K562 (cell line): ENCODE measurements at regions not wholly inside any gene's neighbourhood (a gene's known extent, or its start where the extent isn't known, plus 50 kb on each side); places are given as distances from the start of the nearest gene placed in this dataset.

ENCODE experiments used
- ATAC-seq: fragments of 200-7000 bp; cut with Tn5 transposase; 3 replicates; pipeline ENCODE4 v1.9.1; 2020; ENCODE audit warnings: moderate library complexity
- BruUV-seq: library from RNA; stranded (reverse); fragments of 400-500 nt; replicated peaks from 2 replicates; lab custom pipeline; 2021; lab: Mats Ljungman, UMichigan
- CTCF ChIA-PET: fragments of 300-600 bp; formaldehyde crosslinking; extraction: SDS; loops from one replicate; lab custom pipeline; 2021; ENCODE audit warnings: low intra/inter-chr PET ratio; lab: Yijun Ruan, JAX
- POLR2A ChIA-PET: fragments of 300-600, 350-650 bp; sonication (Branson Sonifier 250); formaldehyde crosslinking; extraction: SDS; loops from one replicate; lab custom pipeline; 2021; ENCODE audit warnings: antibody characterized with exemption, inconsistent platforms; lab: Yijun Ruan, JAX
- DNase-seq, 4 experiments: peaks; one replicate each; pipeline versions ENCODE4 v3.0.0 to v3.0.0-alpha.2; 2011 to 2018; ENCODE audit warnings: low spot score in 3 of 4, mixed read lengths in 3 of 4; ENCODE audit errors: extremely low read depth in 1 of 4
- FAIRE-seq: peaks from 2 replicates; lab custom pipeline; 2011; peaks lifted over from hg19 to GRCh38; lab: Jason Lieb, UNC
- H2AFZ ChIP-seq: 2 replicates; pipeline ENCODE4 v1.6.0; 2011; ENCODE audit warnings: low read depth, low read length, control low read depth, inconsistent platforms
- H3K27ac ChIP-seq: fragments of 200-600 bp; 3 replicates; pipeline ENCODE4 v1.8.0; 2011; ENCODE audit warnings: low read depth, mild to moderate bottlenecking, control low read depth, inconsistent platforms, low read length, moderate library complexity, mixed read lengths; ENCODE audit errors: extremely low read depth
- H3K27me3 ChIP-seq, 2 experiments: fragments of 300-600 bp in 1 of 2; 2 replicates in 1 of 2; 3 replicates in 1 of 2; pipeline versions ENCODE4 v1.6.0 to v1.8.0; 2011; ENCODE audit warnings: inconsistent platforms in 2 of 2, low read length in 2 of 2, mild to moderate bottlenecking in 1 of 2, mixed read lengths in 1 of 2, moderate library complexity in 1 of 2; ENCODE audit not compliant: control insufficient read depth in 2 of 2, insufficient read depth in 2 of 2
- H3K36me3 ChIP-seq: fragments of 300-600 bp; 3 replicates; pipeline ENCODE4 v1.8.0; 2011; ENCODE audit warnings: mild to moderate bottlenecking, low read length, inconsistent platforms; ENCODE audit not compliant: control insufficient read depth, insufficient read depth
- H3K4me1 ChIP-seq, 2 experiments: fragments of 200-600 bp in 1 of 2; replicated peaks in 1 of 2; 2 replicates in 1 of 2; 3 replicates in 1 of 2; pipeline versions ENCODE4 v1.5.1 to v1.8.0; 2011; ENCODE audit warnings: inconsistent platforms in 2 of 2, low read length in 2 of 2, mild to moderate bottlenecking in 1 of 2, mixed read lengths in 1 of 2, moderate library complexity in 1 of 2; ENCODE audit not compliant: control insufficient read depth in 2 of 2, insufficient read depth in 2 of 2
- H3K4me2 ChIP-seq: 2 replicates; pipeline ENCODE4 v1.6.1; 2011; ENCODE audit warnings: low read length, control low read depth, inconsistent platforms, mixed read lengths; ENCODE audit not compliant: insufficient read depth
- H3K4me3 ChIP-seq: fragments of 200-600 bp; sonication (generic), shearing (Covaris generic); 2 replicates; pipeline ENCODE4 v1.5.1; 2016; ENCODE audit warnings: control low read depth, inconsistent platforms
- H3K79me2 ChIP-seq: fragments of 200-600 bp; 3 replicates; pipeline ENCODE4 v1.8.0; 2011; ENCODE audit warnings: low read length, inconsistent platforms; ENCODE audit not compliant: control insufficient read depth, insufficient read depth
- H3K9ac ChIP-seq, 2 experiments: 2 replicates each; pipeline versions ENCODE4 v1.6.0 to v1.6.1; 2011; ENCODE audit warnings: low read depth in 2 of 2, low read length in 2 of 2, control low read depth in 1 of 2, inconsistent platforms in 1 of 2, mild to moderate bottlenecking in 1 of 2, mixed read lengths in 1 of 2; ENCODE audit not compliant: insufficient read depth in 1 of 2
- H3K9me1 ChIP-seq: one replicate; pipeline ENCODE4 v1.6.0; 2011; ENCODE audit warnings: inconsistent platforms, mild to moderate bottlenecking, low read length, moderate library complexity; ENCODE audit not compliant: control insufficient read depth, insufficient read depth
- H3K9me3 ChIP-seq: replicated peaks from 2 replicates; pipeline ENCODE4 v1.5.1; 2011; ENCODE audit warnings: low read depth, low read length, inconsistent platforms; ENCODE audit not compliant: control insufficient read depth, insufficient read depth
- H4K20me1 ChIP-seq: replicated peaks from 2 replicates; pipeline ENCODE4 v1.6.1; 2011; ENCODE audit warnings: low read length, inconsistent platforms, mixed read lengths; ENCODE audit not compliant: control insufficient read depth, insufficient read depth
- ARHGAP35 ChIP-seq: fragments of 450-650 bp; IDR thresholded peaks from 2 replicates; pipeline ENCODE4 v1.6.1; 2018; ENCODE audit not compliant: partially characterized antibody
- ARID2 ChIP-seq: fragments of 450-650 bp; IDR thresholded peaks from 2 replicates; pipeline ENCODE4 v1.6.1; 2017; ENCODE audit warnings: antibody characterized with exemption, mild to moderate bottlenecking
- CBX2 ChIP-seq: fragments of 200-600 bp; sonication (generic); IDR thresholded peaks from one replicate; pipeline ENCODE4 v1.6.1; 2012; ENCODE audit warnings: mild to moderate bottlenecking, low read length, inconsistent platforms; ENCODE audit not compliant: insufficient read depth, poor library complexity, severe bottlenecking
- CSDE1 ChIP-seq, 2 experiments: fragments of 450-650 bp; IDR thresholded peaks; 2 replicates each; pipeline ENCODE4 v1.6.1; 2016; ENCODE audit warnings: mild to moderate bottlenecking in 1 of 2
- CTCFL ChIP-seq: IDR thresholded peaks from 2 replicates; pipeline ENCODE4 v1.6.1; 2011; ENCODE audit warnings: borderline replicate concordance, low read depth, mild to moderate bottlenecking, moderate library complexity, low read length; ENCODE audit not compliant: insufficient read depth, poor library complexity, severe bottlenecking
- DIDO1 ChIP-seq: fragments of 450-650 bp; IDR thresholded peaks from 2 replicates; pipeline ENCODE4 v1.6.1; 2016; ENCODE audit warnings: low read depth, missing biosample characterization, missing genetic modification characterization
- KDM5B ChIP-seq: fragments of 200-600 bp; sonication (generic); IDR thresholded peaks from 2 replicates; pipeline ENCODE4 v1.6.1; 2012; ENCODE audit warnings: low read depth, mild to moderate bottlenecking, moderate library complexity, low read length, control low read depth, inconsistent platforms; ENCODE audit not compliant: insufficient replicate concordance
- MXD1 ChIP-seq: fragments of 250-450 bp; sonication (Bioruptor Pico); IDR thresholded peaks from 2 replicates; pipeline ENCODE4 v1.8.0; 2021; ENCODE audit warnings: borderline replicate concordance, mild to moderate bottlenecking, moderate library complexity; ENCODE audit not compliant: poor library complexity, severe bottlenecking
- MXI1 ChIP-seq: IDR thresholded peaks from 2 replicates; pipeline ENCODE4 v1.6.1; 2011; ENCODE audit warnings: low read depth, mild to moderate bottlenecking, improper control_type of control experiment, low read length
- NR3C1 ChIP-seq: sonication (generic); formaldehyde crosslinking; IDR thresholded peaks from 2 replicates; pipeline ENCODE4 v1.8.1; 2022; ENCODE audit warnings: missing genetic modification reagents
- PHB2 ChIP-seq: fragments of 450-650 bp; IDR thresholded peaks from 2 replicates; pipeline ENCODE4 v1.6.1; 2017; ENCODE audit warnings: low read depth
- TAL1 ChIP-seq: fragments of 450-650 bp; IDR thresholded peaks from 2 replicates; pipeline ENCODE4 v1.6.1; 2016; ENCODE audit warnings: mild to moderate bottlenecking
- ZBTB34 ChIP-seq: fragments of 250-450 bp; sonication (Bioruptor Pico); IDR thresholded peaks from 2 replicates; pipeline ENCODE4 v1.8.0; 2021; ENCODE audit warnings: mild to moderate bottlenecking, moderate library complexity
- ZEB2 ChIP-seq: fragments of 450-650 bp; IDR thresholded peaks from 2 replicates; pipeline ENCODE4 v1.6.1; 2016
- ZNF766 ChIP-seq: fragments of 200-800 bp; sonication (Bioruptor generic); conservative IDR thresholded peaks from 2 replicates; pipeline ENCODE4 v1.6.1; 2016; ENCODE audit warnings: missing genetic modification characterization, missing compliant biosample characterization
- WGBS: fragments of 100-300 bp; shearing (Covaris generic); methylation state at CpG from one replicate; pipeline ENCODE4 v1.1.6; 2016; ENCODE audit warnings: low coverage, mixed read lengths; ENCODE audit not compliant: insufficient coverage; ENCODE audit errors: missing lambda C conversion rate; 5-methylcytosine and 5-hydroxymethylcytosine counted together
- in situ Hi-C: fragments of 300-500 bp; cut with MboI; formaldehyde crosslinking; loops from 4 replicates; pipeline ENCODE4 v1.15.0; 2018; ENCODE audit warnings: inconsistent platforms, mixed read lengths
- intact Hi-C: fragments of 100-400 bp; cut with micrococcal nuclease; formaldehyde crosslinking; loops from 2 replicates; pipeline ENCODE4 v1.14.2; 2022
- TF ChIP-seq, protein P1 (sequence below): fragments of 250-450 bp; sonication (Bioruptor Pico); IDR thresholded peaks from 2 replicates; pipeline ENCODE4 v1.5.0; 2021
- TF ChIP-seq, protein P2 (sequence below): fragments of 450-650 bp; IDR thresholded peaks from 2 replicates; pipeline ENCODE4 v1.6.1; 2016

DNA sequence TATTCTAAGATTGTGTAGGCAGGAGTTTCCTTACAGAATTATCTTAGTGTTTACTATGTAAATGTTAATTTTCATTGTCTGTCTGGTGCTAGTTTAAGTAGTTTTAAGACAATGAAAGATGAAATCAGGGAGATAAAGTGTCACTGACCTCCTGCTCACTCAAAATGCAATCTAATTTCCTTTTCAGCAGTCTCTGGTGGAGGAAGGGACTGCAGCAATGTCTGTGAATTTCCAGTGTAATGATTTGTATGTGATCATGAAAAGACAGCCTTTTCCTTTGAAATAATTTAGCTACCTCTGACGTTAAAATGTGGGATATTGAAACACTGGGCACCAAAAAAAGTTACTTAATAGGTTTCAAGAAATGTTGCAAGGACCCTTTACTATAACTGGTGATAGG is 779.7 kb upstream of the FLRT2 start:
- Histone ChIP-seq H3K27ac (no peak overlapping the region), H3K4me1 (no peaks in the 10 kb centered on the region), H3K9ac (no peak overlapping the region), H3K4me3 (no peak overlapping the region), H3K9me1 (no peaks in the 10 kb centered on the region)
- no peak for DNase-seq
- no TSS peak for BruUV-seq
- no CpG with 5 or more reads among the region's 1 CpG for WGBS
- in situ Hi-C loops = no loop called here
- TF ChIP-seq ARID2 = no peak
- TF ChIP-seq, protein P1, sequence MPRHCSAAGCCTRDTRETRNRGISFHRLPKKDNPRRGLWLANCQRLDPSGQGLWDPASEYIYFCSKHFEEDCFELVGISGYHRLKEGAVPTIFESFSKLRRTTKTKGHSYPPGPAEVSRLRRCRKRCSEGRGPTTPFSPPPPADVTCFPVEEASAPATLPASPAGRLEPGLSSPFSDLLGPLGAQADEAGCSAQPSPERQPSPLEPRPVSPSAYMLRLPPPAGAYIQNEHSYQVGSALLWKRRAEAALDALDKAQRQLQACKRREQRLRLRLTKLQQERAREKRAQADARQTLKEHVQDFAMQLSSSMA = no peak
- TF ChIP-seq DIDO1 = no peak
- no peak for TF ChIP-seq ZBTB34 (CRISPR knock-in tag)
- TF ChIP-seq CBX2 = no peak
- TF ChIP-seq ZEB2 = no peak
- no peak for TF ChIP-seq PHB2
- no peak for TF ChIP-seq CSDE1 (IDR thresholded peaks at IDR 0.05)
- no peak for TF ChIP-seq MXI1
- TF ChIP-seq MXD1 (CRISPR knock-in tag) = no peak
- TF ChIP-seq KDM5B = no peak
- no peak for TF ChIP-seq ZNF766 (CRISPR knock-in tag)
- no peak for TF ChIP-seq CTCFL
- TF ChIP-seq TAL1 = no peak
- TF ChIP-seq, protein P2, sequence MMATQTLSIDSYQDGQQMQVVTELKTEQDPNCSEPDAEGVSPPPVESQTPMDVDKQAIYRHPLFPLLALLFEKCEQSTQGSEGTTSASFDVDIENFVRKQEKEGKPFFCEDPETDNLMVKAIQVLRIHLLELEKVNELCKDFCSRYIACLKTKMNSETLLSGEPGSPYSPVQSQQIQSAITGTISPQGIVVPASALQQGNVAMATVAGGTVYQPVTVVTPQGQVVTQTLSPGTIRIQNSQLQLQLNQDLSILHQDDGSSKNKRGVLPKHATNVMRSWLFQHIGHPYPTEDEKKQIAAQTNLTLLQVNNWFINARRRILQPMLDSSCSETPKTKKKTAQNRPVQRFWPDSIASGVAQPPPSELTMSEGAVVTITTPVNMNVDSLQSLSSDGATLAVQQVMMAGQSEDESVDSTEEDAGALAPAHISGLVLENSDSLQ = no peak
- TF ChIP-seq NR3C1 (CRISPR knock-in tag) = no peak
- no peak for TF ChIP-seq ARHGAP35
- TF ChIP-seq, all 486 proteins: peak for 0
- Histone ChIP-seq H3K9me3 (no peaks in the 10 kb centered on the region), H2AFZ (no peak overlapping the region), H3K36me3 (no peaks in the 10 kb centered on the region), H3K27me3 (no peaks in the 10 kb centered on the region), H3K79me2 (no peaks in the 10 kb centered on the region), H3K4me2 (no peak overlapping the region), H4K20me1 (no peaks in the 10 kb centered on the region)
- no peak for ATAC-seq
- no peak for FAIRE-seq
- POLR2A ChIA-PET = no interaction called here
- CTCF ChIA-PET = no interaction called here
- intact Hi-C loops = no loop called here
